ENCODE measurements at regions not wholly inside any gene's neighbourhood (a gene's known extent, or its start where the extent isn't known, plus 50 kb on each side); places are given as distances from the start of the nearest gene placed in this dataset.

GRCh38 chr13:99819967-99820366 is 151.6 kb downstream of the ZIC5 start:
- no peak for DNase-seq

GRCh38 chr13:99816321-99816720 is 155.2 kb downstream of the ZIC5 start:
- DNase-seq = no peak

GRCh38 chr13:99813336-99814095 is 158.1 kb downstream of the ZIC5 start:
- DNase-seq = no peak

- DNase-seq = no peak
These were observed 158.9 kb downstream of the ZIC5 start for GRCh38 chr13:99812625-99813024.

GRCh38 chr13:99811067-99811700 is 160.4 kb downstream of the ZIC5 start:
- no peak for DNase-seq

- DNase-seq = no peak
These were observed 161.6 kb downstream of the ZIC5 start for GRCh38 chr13:99809926-99810325.

- DNase-seq = no peak
These were observed 162.1 kb downstream of the ZIC5 start for GRCh38 chr13:99809496-99809895.

- no peak for DNase-seq
These were observed 162.8 kb downstream of the ZIC5 start for GRCh38 chr13:99808786-99809185.

GRCh38 chr13:99806671-99807070 is 164.9 kb downstream of the ZIC5 start:
- no peak for DNase-seq

- no peak for DNase-seq
These were observed 166.2 kb downstream of the ZIC5 start for GRCh38 chr13:99805361-99805760.

GRCh38 chr13:99803141-99803540 is 168.4 kb downstream of the ZIC5 start:
- no peak for DNase-seq

- DNase-seq = no peak
These were observed 169.2 kb downstream of the ZIC5 start for GRCh38 chr13:99802416-99802815.

- no peak for DNase-seq
These were observed 170.6 kb downstream of the ZIC5 start for GRCh38 chr13:99800951-99801350.

- no peak for DNase-seq
These were observed 171.6 kb downstream of the ZIC5 start for GRCh38 chr13:99800011-99800410.

- DNase-seq = no peak
These were observed 172.8 kb downstream of the ZIC5 start for GRCh38 chr13:99798756-99799155.

GRCh38 chr13:99797691-99798090 is 173.9 kb downstream of the ZIC5 start:
- DNase-seq = no peak

- DNase-seq = no peak
These were observed 175.3 kb downstream of the ZIC5 start for GRCh38 chr13:99796175-99796819.

GRCh38 chr13:99792079-99792921 is 179.3 kb downstream of the ZIC5 start:
- no peak for DNase-seq

- no peak for DNase-seq
These were observed 188.9 kb downstream of the ZIC5 start for GRCh38 chr13:99782669-99783068.

- DNase-seq = no peak
These were observed 193.1 kb downstream of the ZIC5 start for GRCh38 chr13:99778500-99778899.

- no peak for DNase-seq
These were observed 193.7 kb downstream of the ZIC5 start for GRCh38 chr13:99777873-99778272.

GRCh38 chr13:99774644-99775043 is 196.9 kb downstream of the ZIC5 start:
- no peak for DNase-seq

GRCh38 chr13:99768986-99769385 is 202.6 kb downstream of the ZIC5 start:
- no peak for DNase-seq

Measured in GOT3 (cell line).